ENCODE measurements at regions not wholly inside any gene's neighbourhood (a gene's known extent, or its start where the extent isn't known, plus 50 kb on each side); places are given as distances from the start of the nearest gene placed in this dataset.

GRCh38 chr2:234672498-234673150 is 175.7 kb upstream of the ARL4C start:
- Histone ChIP-seq H3K4me2 (ENCODE audit: insufficient read depth, insufficient read length, low read length) (no peak overlapping the region), H3K4ac (ENCODE audit: low read depth, low read length) (no peak overlapping the region), H4K5ac (ENCODE audit: insufficient read length, low read depth, low read length) (no peak overlapping the region), H3T11ph (ENCODE audit: low read length) (no peak overlapping the region), H3K9ac (ENCODE audit: extremely low read depth, insufficient read length, low read length) (no peak overlapping the region), H2AK5ac (ENCODE audit: insufficient read length, low read length) (no peak overlapping the region), H3K14ac (ENCODE audit: insufficient read depth, low read length) (no peak overlapping the region), H2BK5ac (ENCODE audit: insufficient read length, low read length) (no peak overlapping the region), H3K27ac (ENCODE audit: insufficient read length, low read depth, low read length) (no peak overlapping the region), H4K8ac (replicated peaks; ENCODE audit: insufficient read length, low read depth, low read length) (no peak overlapping the region), H3K23me2 (ENCODE audit: insufficient read length, low read depth, low read length, poor library complexity, severe bottlenecking) (no peaks in the 10 kb centered on the region), H2AFZ (ENCODE audit: low read length) (no peak overlapping the region), H3K79me1 (ENCODE audit: insufficient read depth, low read depth, low read length, poor library complexity, severe bottlenecking) (no peaks in the 10 kb centered on the region), H2BK120ac (ENCODE audit: low read depth, low read length, poor library complexity, severe bottlenecking) (no peak overlapping the region), H2BK20ac (ENCODE audit: low read depth, low read length, poor library complexity, severe bottlenecking) (no peak overlapping the region), H3K4me1 (ENCODE audit: insufficient read depth, low read length) (peaks cover 7% of the 10 kb centered on the region), H3K56ac (ENCODE audit: insufficient read length, low read depth, low read length) (no peak overlapping the region), H3K79me2 (ENCODE audit: insufficient read depth, low read length) (no peaks in the 10 kb centered on the region), H3K18ac (ENCODE audit: insufficient read length, low read depth, low read length) (no peak overlapping the region), H2BK12ac (ENCODE audit: insufficient read length, low read depth, low read length) (no peak overlapping the region), H3K27me3 (ENCODE audit: insufficient read depth, low read length) (no peaks in the 10 kb centered on the region), H4K20me1 (ENCODE audit: control insufficient read depth, insufficient read depth, insufficient read length) (no peaks in the 10 kb centered on the region), H2BK15ac (ENCODE audit: low read depth, low read length) (no peak overlapping the region), H4K91ac (ENCODE audit: insufficient read length, low read depth, low read length) (no peak overlapping the region), H3K9me3 (ENCODE audit: control insufficient read depth, low read depth, low read length) (no peaks in the 10 kb centered on the region), H3K23ac (ENCODE audit: insufficient read length, low read depth, low read length) (no peak overlapping the region)
- Mint-ChIP-seq H3K27me3 (ENCODE audit: low read depth) (peaks cover 4% of the 10 kb centered on the region; the same call in 1 of the 2 replicates), H3K9me3 (peaks cover 2 to 8% of the 10 kb centered on the region in 2 experiments; a peak in 4 of 5 replicates), H3K36me3 (ENCODE audit: insufficient read depth in 1 of 3, low read depth in 3 of 3) (peaks cover under 1 to 15% (median 2%) of the 10 kb centered on the region in 3 experiments; a peak in 4 of 7 replicates), H3K4me1 (peaks cover 50 to 51% of the 10 kb centered on the region in 2 experiments), H3K27ac (no peak overlapping the region), H3K4me3 (no peak overlapping the region)
- TF ChIP-seq, protein P1, sequence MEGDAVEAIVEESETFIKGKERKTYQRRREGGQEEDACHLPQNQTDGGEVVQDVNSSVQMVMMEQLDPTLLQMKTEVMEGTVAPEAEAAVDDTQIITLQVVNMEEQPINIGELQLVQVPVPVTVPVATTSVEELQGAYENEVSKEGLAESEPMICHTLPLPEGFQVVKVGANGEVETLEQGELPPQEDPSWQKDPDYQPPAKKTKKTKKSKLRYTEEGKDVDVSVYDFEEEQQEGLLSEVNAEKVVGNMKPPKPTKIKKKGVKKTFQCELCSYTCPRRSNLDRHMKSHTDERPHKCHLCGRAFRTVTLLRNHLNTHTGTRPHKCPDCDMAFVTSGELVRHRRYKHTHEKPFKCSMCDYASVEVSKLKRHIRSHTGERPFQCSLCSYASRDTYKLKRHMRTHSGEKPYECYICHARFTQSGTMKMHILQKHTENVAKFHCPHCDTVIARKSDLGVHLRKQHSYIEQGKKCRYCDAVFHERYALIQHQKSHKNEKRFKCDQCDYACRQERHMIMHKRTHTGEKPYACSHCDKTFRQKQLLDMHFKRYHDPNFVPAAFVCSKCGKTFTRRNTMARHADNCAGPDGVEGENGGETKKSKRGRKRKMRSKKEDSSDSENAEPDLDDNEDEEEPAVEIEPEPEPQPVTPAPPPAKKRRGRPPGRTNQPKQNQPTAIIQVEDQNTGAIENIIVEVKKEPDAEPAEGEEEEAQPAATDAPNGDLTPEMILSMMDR (conservative IDR thresholded peaks at IDR 0.05) = no peak
- DNase-seq = no peak
- WGBS (ENCODE audit: extremely low coverage, insufficient read length, low lambda C conversion rate) = no CpG with 5 or more reads among the region's 8 CpGs
